ENCODE measurements at regions not wholly inside any gene's neighbourhood (a gene's known extent, or its start where the extent isn't known, plus 50 kb on each side); places are given as distances from the start of the nearest gene placed in this dataset.

- TF ChIP-seq RAD21 (IDR thresholded peaks at IDR 0.05; ENCODE audit: low read length) (no peak), CTCF (conservative IDR thresholded peaks at IDR 0.05; ENCODE audit: low read depth, low read length) (no peak), POLR2A (IDR thresholded peaks at IDR 0.05; ENCODE audit: low read depth, low read length) (no peak)
Observed at GRCh38 chr15:96466389-96466947, 136.0 kb downstream of the NR2F2 start.

Measured in IMR-90 (cell line).